ENCODE measurements at regions not wholly inside any gene's neighbourhood (a gene's known extent, or its start where the extent isn't known, plus 50 kb on each side); places are given as distances from the start of the nearest gene placed in this dataset.
"Not testable (repeated sequence)": the region's sequence is repeated elsewhere in the genome, so short reads cannot be mapped to it uniquely, and the experiment has no call there.

- in situ Hi-C loops (cut with HindIII; ENCODE audit: low pct_unique_long_range_greater_than_20kb, low sequenced_read_pairs): no loop called here
- DNase-seq (ENCODE audit: low read depth in 1 of 2, low spot score in 1 of 2): no peak
- TF ChIP-seq JUND (IDR thresholded peaks at IDR 0.05; ENCODE audit: low read depth): no peak
Measured at GRCh38 chr4:164207460-164207859, 546.5 kb upstream of the SMIM31 start.

GRCh38 chr4:164210377-164210776 lies 543.6 kb upstream of the SMIM31 start:
- DNase-seq (ENCODE audit: low read depth in 1 of 2, low spot score in 1 of 2): no peak
- in situ Hi-C loops (cut with HindIII; ENCODE audit: low pct_unique_long_range_greater_than_20kb, low sequenced_read_pairs): no loop called here

GRCh38 chr4:164212134-164212533 lies 541.8 kb upstream of the SMIM31 start:
- no peak for DNase-seq (ENCODE audit: low read depth in 1 of 2, low spot score in 1 of 2)
- no peak for TF ChIP-seq JUND (IDR thresholded peaks at IDR 0.05; ENCODE audit: low read depth)
- in situ Hi-C loops (cut with HindIII; ENCODE audit: low pct_unique_long_range_greater_than_20kb, low sequenced_read_pairs): no loop called here

More at GRCh38 chr4:164210377-164210776, 543.6 kb upstream of the SMIM31 start:
- no peak for TF ChIP-seq JUND (IDR thresholded peaks at IDR 0.05; ENCODE audit: low read depth)

- in situ Hi-C loops (cut with HindIII; ENCODE audit: low pct_unique_long_range_greater_than_20kb, low sequenced_read_pairs): no loop called here
- DNase-seq (ENCODE audit: low read depth in 1 of 2, low spot score in 1 of 2): no peak
Measured at GRCh38 chr4:164212714-164213113, 541.2 kb upstream of the SMIM31 start.

GRCh38 chr4:164215113-164215741 lies 538.7 kb upstream of the SMIM31 start:
- DNase-seq (ENCODE audit: low read depth in 1 of 2, low spot score in 1 of 2): no peak
- no peak for TF ChIP-seq JUND (IDR thresholded peaks at IDR 0.05; ENCODE audit: low read depth)
- in situ Hi-C loops (cut with HindIII; ENCODE audit: low pct_unique_long_range_greater_than_20kb, low sequenced_read_pairs): no loop called here

More at GRCh38 chr4:164212714-164213113, 541.2 kb upstream of the SMIM31 start:
- no peak for TF ChIP-seq JUND (IDR thresholded peaks at IDR 0.05; ENCODE audit: low read depth)

GRCh38 chr4:164221631-164222030 lies 532.3 kb upstream of the SMIM31 start:
- TF ChIP-seq JUND (IDR thresholded peaks at IDR 0.05; ENCODE audit: low read depth): no peak
- in situ Hi-C loops (cut with HindIII; ENCODE audit: low pct_unique_long_range_greater_than_20kb, low sequenced_read_pairs): no loop called here
- DNase-seq (ENCODE audit: low read depth in 1 of 2, low spot score in 1 of 2): no peak

- DNase-seq (ENCODE audit: low read depth in 1 of 2, low spot score in 1 of 2): no peak
- in situ Hi-C loops (cut with HindIII; ENCODE audit: low pct_unique_long_range_greater_than_20kb, low sequenced_read_pairs): no loop called here
- TF ChIP-seq JUND (IDR thresholded peaks at IDR 0.05; ENCODE audit: low read depth): no peak
Measured at GRCh38 chr4:164224871-164225270, 529.1 kb upstream of the SMIM31 start.

- no peak for TF ChIP-seq JUND (IDR thresholded peaks at IDR 0.05; ENCODE audit: low read depth)
- in situ Hi-C loops (cut with HindIII; ENCODE audit: low pct_unique_long_range_greater_than_20kb, low sequenced_read_pairs): no loop called here
- DNase-seq (ENCODE audit: low read depth in 1 of 2, low spot score in 1 of 2): no peak
Measured at GRCh38 chr4:164229255-164229654, 524.7 kb upstream of the SMIM31 start.

- in situ Hi-C loops (cut with HindIII; ENCODE audit: low pct_unique_long_range_greater_than_20kb, low sequenced_read_pairs): no loop called here
- no peak for DNase-seq (ENCODE audit: low read depth in 1 of 2, low spot score in 1 of 2)
Measured at GRCh38 chr4:164239433-164239832, 514.5 kb upstream of the SMIM31 start.

GRCh38 chr4:164239976-164240375 lies 514.0 kb upstream of the SMIM31 start:
- in situ Hi-C loops (cut with HindIII; ENCODE audit: low pct_unique_long_range_greater_than_20kb, low sequenced_read_pairs): no loop called here
- DNase-seq (ENCODE audit: low read depth in 1 of 2, low spot score in 1 of 2): peak; percentile 6 to 45
- no peak for TF ChIP-seq JUND (IDR thresholded peaks at IDR 0.05; ENCODE audit: low read depth)

More at GRCh38 chr4:164239433-164239832, 514.5 kb upstream of the SMIM31 start:
- no peak for TF ChIP-seq JUND (IDR thresholded peaks at IDR 0.05; ENCODE audit: low read depth)

GRCh38 chr4:164251257-164251656 lies 502.7 kb upstream of the SMIM31 start:
- TF ChIP-seq JUND (IDR thresholded peaks at IDR 0.05; ENCODE audit: low read depth): no peak
- in situ Hi-C loops (cut with HindIII; ENCODE audit: low pct_unique_long_range_greater_than_20kb, low sequenced_read_pairs): no loop called here
- DNase-seq (ENCODE audit: low read depth in 1 of 2, low spot score in 1 of 2): no peak

GRCh38 chr4:164252286-164252685 lies 501.6 kb upstream of the SMIM31 start:
- no peak for DNase-seq (ENCODE audit: low read depth in 1 of 2, low spot score in 1 of 2)
- in situ Hi-C loops (cut with HindIII; ENCODE audit: low pct_unique_long_range_greater_than_20kb, low sequenced_read_pairs): no loop called here
- no peak for TF ChIP-seq JUND (IDR thresholded peaks at IDR 0.05; ENCODE audit: low read depth)

GRCh38 chr4:164261831-164262230 lies 492.1 kb upstream of the SMIM31 start:
- DNase-seq (ENCODE audit: low read depth in 1 of 2, low spot score in 1 of 2): no peak
- no peak for TF ChIP-seq JUND (IDR thresholded peaks at IDR 0.05; ENCODE audit: low read depth)
- in situ Hi-C loops (cut with HindIII; ENCODE audit: low pct_unique_long_range_greater_than_20kb, low sequenced_read_pairs): no loop called here

GRCh38 chr4:164262508-164262907 lies 491.4 kb upstream of the SMIM31 start:
- in situ Hi-C loops (cut with HindIII; ENCODE audit: low pct_unique_long_range_greater_than_20kb, low sequenced_read_pairs); DNase-seq (ENCODE audit: low read depth in 1 of 2, low spot score in 1 of 2): not testable (repeated sequence)

GRCh38 chr4:164277414-164277813 lies 476.5 kb upstream of the SMIM31 start:
- in situ Hi-C loops (cut with HindIII; ENCODE audit: low pct_unique_long_range_greater_than_20kb, low sequenced_read_pairs); DNase-seq (ENCODE audit: low read depth in 1 of 2, low spot score in 1 of 2): not testable (repeated sequence)
